CD4-positive, alpha-beta T cell treated with Interleukin-1 beta for 1 hour (primary cell): ENCODE measurements at regions not wholly inside any gene's neighbourhood (a gene's known extent, or its start where the extent isn't known, plus 50 kb on each side); places are given as distances from the start of the nearest gene placed in this dataset.
A peak's percentile ranks its signal among the peaks of the same experiment; 100 is the strongest.

Experiments used
- DNase-seq, 2 donors: peaks; one replicate each; pipeline ENCODE4 v3.0.0-alpha.2; 2020 to 2022

- DNase-seq = no peak
Observed at GRCh38 chr14:34238610-34239009, 223.4 kb downstream of the SPTSSA start.

DNA sequence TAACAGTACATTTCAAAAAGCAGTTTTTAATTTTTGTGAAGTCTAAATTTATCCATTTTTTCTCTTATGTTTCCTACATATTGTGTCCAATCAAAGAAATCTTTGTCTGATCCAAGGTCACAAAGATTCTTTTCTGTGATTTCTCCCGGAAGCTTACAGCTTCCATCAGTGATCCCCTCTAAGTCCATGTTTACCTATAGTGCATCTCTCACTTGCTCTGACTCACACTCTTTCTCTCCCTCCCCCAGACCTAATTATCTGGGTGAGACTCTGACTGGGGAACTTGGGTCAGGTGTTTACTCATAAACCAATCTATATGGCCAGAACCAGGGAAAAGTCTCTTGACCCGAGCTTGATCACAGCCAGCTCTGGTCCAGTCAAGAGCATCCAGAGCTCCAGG, 224.4 kb downstream of the SPTSSA start:
- DNase-seq = no peak

- DNase-seq = no peak
Observed at GRCh38 chr14:34237081-34237480, 225.0 kb downstream of the SPTSSA start.

GRCh38 chr14:34235643-34236300, 226.3 kb downstream of the SPTSSA start:
- DNase-seq = no peak

DNA sequence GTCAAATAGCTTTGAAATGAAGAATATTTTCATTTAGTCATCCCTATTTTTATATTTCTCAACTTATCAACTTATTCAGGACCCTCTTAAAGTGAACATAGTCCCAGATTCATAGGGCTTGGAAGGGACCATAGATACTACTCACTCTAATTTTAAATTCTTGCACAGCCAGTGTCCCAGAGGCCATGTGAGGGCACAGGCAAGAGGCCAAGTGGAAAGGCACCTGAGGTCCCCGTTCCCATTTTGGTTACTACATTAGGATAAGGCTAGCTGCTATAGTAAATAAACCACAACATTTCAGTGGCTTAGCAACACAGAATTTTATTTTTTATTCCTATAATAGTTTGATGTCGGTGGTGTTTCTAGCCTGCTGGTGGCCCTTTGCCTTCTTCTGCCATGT, 227.8 kb downstream of the SPTSSA start:
- DNase-seq = no peak

DNA sequence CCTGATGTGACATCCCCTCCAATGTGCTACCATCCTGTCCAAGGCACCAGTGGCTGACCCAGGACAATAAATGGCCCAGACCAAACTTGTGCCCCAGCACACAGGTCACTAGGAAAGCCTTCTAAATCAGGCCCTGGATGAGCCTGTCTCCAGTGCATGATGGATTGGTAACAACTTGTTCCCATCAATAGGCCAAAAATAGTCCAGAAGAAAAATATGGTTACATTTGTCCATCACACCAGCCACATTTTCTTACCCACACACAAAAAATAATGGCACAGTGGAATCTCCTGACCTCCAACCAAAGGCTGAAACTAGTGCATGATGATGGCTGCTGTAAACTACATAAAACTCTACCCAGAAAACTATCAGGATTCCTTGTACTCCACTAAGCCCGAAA, 228.4 kb downstream of the SPTSSA start:
- no peak for DNase-seq

GRCh38 chr14:34232790-34233189, 229.2 kb downstream of the SPTSSA start:
- DNase-seq = no peak

DNA sequence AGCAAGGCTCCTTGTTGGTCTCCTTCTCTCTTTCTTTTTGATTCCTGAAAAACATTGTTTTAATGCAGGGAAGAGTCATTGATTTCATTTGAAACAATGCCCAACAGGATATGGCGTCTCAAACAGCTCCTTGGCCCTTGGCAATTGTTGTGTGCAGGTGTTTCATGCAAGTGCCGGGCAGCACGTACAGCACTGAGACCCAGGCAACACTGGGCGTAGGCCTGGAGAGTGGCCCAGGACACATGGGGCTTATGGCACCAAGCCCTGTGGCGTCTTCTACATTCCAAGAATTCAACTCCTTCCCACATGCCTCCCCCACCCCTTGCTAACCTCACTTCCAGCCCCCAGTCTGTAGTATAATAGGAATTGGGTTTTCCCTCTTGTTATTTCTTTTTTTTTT, 230.4 kb downstream of the SPTSSA start:
- no peak for DNase-seq

- no peak for DNase-seq
Observed at GRCh38 chr14:34229140-34229539, 232.9 kb downstream of the SPTSSA start.

DNA sequence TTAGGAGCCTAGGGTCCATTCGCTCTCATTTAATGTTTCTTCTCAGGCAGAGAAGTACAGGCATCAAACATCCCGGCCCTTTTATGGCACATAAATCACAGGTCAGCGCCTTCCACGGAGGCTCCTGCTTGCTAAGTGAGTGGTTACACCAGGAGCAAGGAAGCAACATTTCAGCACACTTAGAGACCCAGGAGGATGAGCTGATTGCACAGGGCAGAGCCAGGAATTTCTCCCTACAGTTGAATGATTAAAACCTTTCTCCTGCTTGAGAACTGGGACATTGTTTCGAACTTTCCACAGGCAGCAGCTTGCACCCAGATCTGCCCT, 233.4 kb downstream of the SPTSSA start:
- no peak for DNase-seq

- DNase-seq = peak; percentile 17 to 52
Observed at GRCh38 chr14:34227834-34228649, 234.0 kb downstream of the SPTSSA start.

DNA sequence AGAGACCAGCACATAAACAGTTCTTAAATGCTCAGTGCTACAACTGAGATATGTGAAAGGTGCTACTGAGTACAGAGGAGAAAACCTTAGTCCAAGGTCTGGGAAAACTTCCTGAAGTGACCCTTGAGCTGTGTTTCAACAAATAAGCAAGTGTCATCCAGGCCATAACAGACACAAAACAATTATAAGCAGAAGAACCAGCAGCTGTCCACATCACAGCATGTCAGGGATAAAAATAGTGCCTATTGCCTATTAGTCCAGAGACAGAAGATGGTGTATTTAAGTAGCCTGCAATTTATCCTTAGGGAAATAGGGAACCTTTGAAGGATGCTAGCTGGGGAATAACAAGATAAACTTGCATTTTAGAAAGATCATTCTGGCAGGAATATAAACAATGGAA, 237.8 kb downstream of the SPTSSA start:
- DNase-seq = no peak

DNA sequence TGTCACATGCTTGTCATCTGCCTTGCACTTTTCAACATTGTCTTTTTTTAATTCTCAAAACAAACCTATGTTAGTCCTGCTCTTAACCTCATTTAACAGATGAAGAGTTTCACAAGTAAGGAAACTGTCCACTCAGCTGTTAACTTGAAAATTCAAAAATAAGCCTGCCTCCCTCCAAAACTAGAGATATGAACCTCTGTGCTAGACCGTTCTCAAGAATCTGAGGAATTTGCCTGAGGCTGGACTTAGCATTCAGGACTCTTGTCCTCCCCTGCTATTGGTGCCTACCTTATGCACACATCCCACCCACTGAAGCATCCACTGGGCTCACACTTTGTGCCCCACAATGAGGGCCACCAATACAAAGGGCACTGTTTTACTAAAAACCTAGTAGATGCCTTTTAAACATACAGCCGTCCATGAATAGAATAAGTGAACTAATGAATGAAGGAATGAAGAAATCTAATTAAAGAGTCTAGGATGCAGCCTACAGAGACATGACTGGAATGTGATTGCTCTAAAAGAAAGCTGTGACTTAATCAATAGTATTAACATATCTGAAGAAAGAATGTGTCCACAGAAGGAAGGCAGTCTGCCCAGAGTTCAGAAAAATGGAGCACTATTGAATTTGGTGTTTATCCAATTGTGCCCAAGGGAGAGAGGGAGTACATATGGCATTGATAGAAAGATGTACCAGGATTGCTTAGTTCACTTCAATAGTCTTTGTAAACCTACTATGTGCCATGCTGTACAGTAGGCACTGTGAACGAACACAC, 238.5 kb downstream of the SPTSSA start:
- no peak for DNase-seq

- no peak for DNase-seq
Observed at GRCh38 chr14:34222867-34223266, 239.2 kb downstream of the SPTSSA start.

- no peak for DNase-seq
Observed at GRCh38 chr14:34222122-34222521, 239.9 kb downstream of the SPTSSA start.

DNA sequence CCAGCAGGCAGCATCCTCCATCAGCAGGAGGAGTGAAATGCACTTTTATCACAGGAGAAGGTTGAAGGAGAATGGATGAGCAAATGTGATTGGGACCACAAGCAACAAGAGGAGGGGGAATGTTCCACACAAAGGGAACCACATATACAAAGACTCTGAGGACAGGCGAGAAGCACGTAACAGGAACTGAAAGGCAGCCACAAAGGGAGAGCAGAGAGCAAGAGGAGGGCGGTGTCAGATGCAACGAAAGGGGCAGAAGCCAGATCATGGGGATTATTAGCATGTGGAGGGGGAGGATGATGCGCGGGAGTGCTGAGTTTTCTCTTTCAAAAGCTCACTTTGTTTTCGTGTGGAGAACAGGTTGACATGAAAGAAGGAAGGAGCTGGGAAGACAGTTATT, 241.1 kb downstream of the SPTSSA start:
- DNase-seq = no peak

- DNase-seq = no peak
Observed at GRCh38 chr14:34220378-34220706, 241.7 kb downstream of the SPTSSA start.

DNA sequence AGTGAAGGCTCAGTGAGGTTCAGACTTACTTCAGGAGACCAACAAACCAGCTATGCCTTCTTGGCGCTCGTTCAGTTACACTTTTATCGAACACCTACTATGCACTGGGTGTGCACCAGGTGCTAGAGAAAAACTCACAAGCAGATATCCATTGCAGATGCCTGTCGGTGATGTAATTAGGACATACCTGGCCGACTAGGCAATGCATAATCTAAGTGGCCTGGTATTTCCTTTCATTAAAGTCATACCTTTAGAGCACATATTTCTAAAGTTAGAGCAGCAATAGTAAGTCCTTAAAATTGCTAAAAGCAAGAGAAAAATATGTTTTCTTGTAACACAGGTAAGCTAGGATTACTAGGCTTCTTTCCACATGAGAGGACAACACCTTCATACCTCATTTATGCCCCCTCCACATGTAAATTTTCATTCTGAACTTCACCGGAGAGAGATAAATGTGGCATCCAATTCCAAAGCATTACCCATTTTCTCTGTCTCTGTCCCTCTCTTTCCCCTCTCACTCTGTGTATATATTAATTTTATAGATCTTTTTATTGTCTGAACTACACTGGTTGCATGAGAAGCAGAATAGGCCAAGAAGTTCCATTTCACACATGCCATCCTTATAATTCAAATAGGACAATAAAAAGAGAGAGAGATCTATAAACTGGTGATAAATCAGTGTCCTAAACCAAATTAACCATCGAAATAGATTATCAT, 242.2 kb downstream of the SPTSSA start:
- no peak for DNase-seq

DNA sequence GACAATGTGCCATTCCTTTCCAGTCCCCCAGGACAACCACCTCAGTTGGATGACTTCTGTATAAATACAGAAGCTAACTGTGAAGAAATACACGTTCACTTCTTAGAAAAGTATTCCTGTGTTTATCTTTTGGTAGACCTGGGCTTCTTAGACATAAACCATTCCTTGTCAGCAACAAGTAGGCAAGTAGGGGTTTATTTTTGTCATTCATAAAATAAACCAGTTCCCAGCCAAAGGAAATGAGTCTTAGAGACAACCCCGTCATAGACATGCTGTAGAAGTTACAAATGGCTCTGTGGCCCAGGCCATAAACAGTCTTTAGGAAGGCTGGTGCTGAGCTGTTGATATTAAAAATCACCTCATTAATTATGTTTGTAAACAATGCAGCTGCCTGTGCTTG, 243.2 kb downstream of the SPTSSA start:
- no peak for DNase-seq

- DNase-seq = no peak
Observed at GRCh38 chr14:34214961-34215360, 247.1 kb downstream of the SPTSSA start.

- no peak for DNase-seq
Observed at GRCh38 chr14:34213332-34213731, 248.7 kb downstream of the SPTSSA start.

DNA sequence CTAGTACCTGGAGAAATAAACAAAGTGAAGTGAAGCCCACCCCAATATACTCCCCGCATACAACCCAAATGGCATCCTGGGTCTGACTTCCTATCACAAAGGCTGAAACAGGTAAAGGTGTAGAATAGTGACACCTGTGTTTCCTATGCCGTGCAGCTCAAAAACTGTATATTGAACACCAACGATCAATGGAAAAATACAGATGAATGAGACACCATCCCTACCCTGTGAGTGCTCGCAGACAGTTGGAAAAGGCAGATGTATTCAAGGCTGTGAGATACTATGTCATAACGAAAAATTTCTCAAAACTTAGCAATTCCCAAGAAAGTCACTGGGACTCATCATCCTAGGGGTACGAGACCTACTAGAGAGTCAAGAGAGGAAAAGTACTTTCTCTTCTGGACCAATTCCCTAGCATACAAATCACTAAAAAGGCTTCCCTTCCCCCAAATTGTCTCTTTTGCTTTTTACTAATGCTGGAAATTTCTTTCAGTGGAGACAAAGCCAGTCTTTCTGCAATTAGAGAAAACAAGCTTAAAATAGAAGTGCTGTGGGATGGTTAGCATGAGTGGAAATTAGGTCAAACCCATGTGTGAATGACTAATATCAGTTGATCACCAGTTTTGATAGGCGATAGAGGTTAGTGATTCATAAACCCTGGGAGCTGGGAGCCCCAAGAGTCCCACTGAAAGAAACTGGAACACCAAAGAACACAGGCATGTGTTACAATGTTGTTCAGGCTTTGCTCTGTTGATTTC, 249.7 kb downstream of the SPTSSA start:
- no peak for DNase-seq

DNA sequence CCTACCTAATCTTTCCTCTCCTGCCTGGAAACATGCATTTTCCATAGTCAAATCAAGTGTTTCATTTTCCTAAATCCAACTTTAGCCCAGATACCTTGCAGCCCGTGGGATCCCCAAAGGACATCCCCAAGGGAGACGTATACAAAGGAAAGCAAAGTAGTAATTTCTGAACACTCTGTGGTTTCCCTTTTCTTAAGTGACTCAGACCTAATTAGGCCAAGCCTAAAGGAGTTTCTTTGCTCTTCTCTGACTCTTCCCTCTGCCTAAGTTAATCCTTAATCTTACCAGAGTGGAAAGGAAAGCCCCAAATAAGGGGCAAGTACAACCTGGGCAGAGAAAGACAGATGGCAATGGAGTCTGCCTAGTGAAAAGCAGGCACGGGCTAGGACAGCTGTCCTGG, 250.3 kb downstream of the SPTSSA start:
- DNase-seq = no peak
